ENCODE measurements at regions not wholly inside any gene's neighbourhood (a gene's known extent, or its start where the extent isn't known, plus 50 kb on each side); places are given as distances from the start of the nearest gene placed in this dataset.
A peak's percentile ranks its signal among the peaks of the same experiment; 100 is the strongest.

GRCh38 chr9:103281126-103281525 lies 286.0 kb downstream of the CYLC2 start:
- no peaks in the 10 kb centered on the region for H3K36me3 Mint-ChIP-seq (ENCODE audit: low read depth)
- no peak overlapping the region for H3K27ac Mint-ChIP-seq
- no peaks in the 10 kb centered on the region for H3K4me1 Mint-ChIP-seq (ENCODE audit: low read depth)
- no peak for DNase-seq
- no peak for TF ChIP-seq CTCF (IDR thresholded peaks at IDR 0.05)
- H3K4me3 Mint-ChIP-seq = no peak overlapping the region
- H3K27me3 Mint-ChIP-seq (ENCODE audit: insufficient read depth) = no peaks in the 10 kb centered on the region; the same call in 1 of the 2 replicates
- peaks cover 22% of the 10 kb centered on the region for H3K9me3 Mint-ChIP-seq

GRCh38 chr9:103287361-103287760 lies 292.2 kb downstream of the CYLC2 start:
- DNase-seq = no peak
- no peak for TF ChIP-seq CTCF (IDR thresholded peaks at IDR 0.05)
- Mint-ChIP-seq H3K27ac (no peak overlapping the region), H3K4me3 (no peak overlapping the region), H3K36me3 (ENCODE audit: low read depth) (no peaks in the 10 kb centered on the region), H3K27me3 (ENCODE audit: insufficient read depth) (no peaks in the 10 kb centered on the region; the same call in 1 of the 2 replicates), H3K9me3 (peaks cover 13% of the 10 kb centered on the region), H3K4me1 (ENCODE audit: low read depth) (no peaks in the 10 kb centered on the region)

- no peak overlapping the region for H3K27ac Mint-ChIP-seq
Measured at GRCh38 chr9:103296189-103296588, 301.1 kb downstream of the CYLC2 start.

GRCh38 chr9:103301051-103301450 lies 305.9 kb downstream of the CYLC2 start:
- Mint-ChIP-seq H3K4me3 (no peak overlapping the region), H3K27ac (no peak overlapping the region), H3K9me3 (peaks cover 30% of the 10 kb centered on the region), H3K36me3 (ENCODE audit: low read depth) (no peaks in the 10 kb centered on the region), H3K27me3 (ENCODE audit: insufficient read depth) (no peaks in the 10 kb centered on the region), H3K4me1 (ENCODE audit: low read depth) (no peaks in the 10 kb centered on the region)
- TF ChIP-seq CTCF (IDR thresholded peaks at IDR 0.05) = no peak
- DNase-seq = no peak

More at GRCh38 chr9:103296189-103296588, 301.1 kb downstream of the CYLC2 start:
- H3K9me3 Mint-ChIP-seq = peaks cover 29% of the 10 kb centered on the region
- no peak for TF ChIP-seq CTCF (IDR thresholded peaks at IDR 0.05)
- H3K4me1 Mint-ChIP-seq (ENCODE audit: low read depth) = no peaks in the 10 kb centered on the region
- H3K4me3 Mint-ChIP-seq = no peak overlapping the region
- no peaks in the 10 kb centered on the region for H3K36me3 Mint-ChIP-seq (ENCODE audit: low read depth)
- DNase-seq = no peak
- no peaks in the 10 kb centered on the region for H3K27me3 Mint-ChIP-seq (ENCODE audit: insufficient read depth)

- no peak for DNase-seq
- Mint-ChIP-seq H3K36me3 (ENCODE audit: low read depth) (no peaks in the 10 kb centered on the region), H3K9me3 (peaks cover 29% of the 10 kb centered on the region), H3K4me3 (no peak overlapping the region), H3K4me1 (ENCODE audit: low read depth) (no peaks in the 10 kb centered on the region), H3K27ac (no peak overlapping the region), H3K27me3 (ENCODE audit: insufficient read depth) (no peaks in the 10 kb centered on the region)
- no peak for TF ChIP-seq CTCF (IDR thresholded peaks at IDR 0.05)
Measured at GRCh38 chr9:103304797-103305196, 309.7 kb downstream of the CYLC2 start.

GRCh38 chr9:103319979-103320378 lies 324.8 kb downstream of the CYLC2 start:
- Mint-ChIP-seq H3K4me3 (no peak overlapping the region), H3K27me3 (ENCODE audit: insufficient read depth) (no peaks in the 10 kb centered on the region), H3K27ac (no peak overlapping the region), H3K9me3 (peaks cover 30% of the 10 kb centered on the region), H3K4me1 (ENCODE audit: low read depth) (no peaks in the 10 kb centered on the region), H3K36me3 (ENCODE audit: low read depth) (no peaks in the 10 kb centered on the region)
- DNase-seq = no peak
- TF ChIP-seq CTCF (IDR thresholded peaks at IDR 0.05) = peak; percentile 16; the same call in 1 of the 2 replicates
